Activated CD4-positive, alpha-beta T cell treated with anti-CD3 and anti-CD28 coated beads, Interleukin-10, Interleukin-2, amounts not matched to agents 100 ng/mL and 50 ng/mL, durations not matched to agents 16 hours and 8 hours (primary cell): ENCODE measurements at regions not wholly inside any gene's neighbourhood (a gene's known extent, or its start where the extent isn't known, plus 50 kb on each side); places are given as distances from the start of the nearest gene placed in this dataset.
"Not testable (repeated sequence)": the region's sequence is repeated elsewhere in the genome, so short reads cannot be mapped to it uniquely, and the experiment has no call there.

Source experiments
- DNase-seq: peaks from one replicate; pipeline ENCODE4 v3.0.0-alpha.2; 2020

DNA sequence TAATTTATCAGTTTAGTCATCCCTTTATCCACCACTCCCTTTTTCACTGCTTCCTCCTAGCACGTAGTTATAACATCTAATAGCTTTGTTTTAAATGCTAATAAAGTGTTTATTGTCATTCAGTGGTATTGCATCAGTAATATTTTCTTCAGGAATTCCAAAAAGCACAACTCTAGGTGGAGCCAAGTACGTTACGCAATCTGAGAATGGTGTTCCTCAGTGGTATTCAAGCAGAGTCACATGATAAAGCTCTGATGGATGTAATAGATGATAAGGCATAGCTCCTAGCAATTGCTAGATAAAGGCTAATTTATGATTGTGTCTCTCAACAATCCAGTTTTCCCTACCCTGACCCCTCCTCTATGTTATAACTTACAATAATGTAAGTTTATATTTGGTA is 494.6 kb upstream of the ADGRL4 start:
- DNase-seq, result no peak

- DNase-seq, result no peak
Measured at GRCh38 chr1:79499541-79499940, 493.0 kb upstream of the ADGRL4 start.

GRCh38 chr1:79497193-79497773 is 490.8 kb upstream of the ADGRL4 start:
- DNase-seq, result peak; percentile 35

DNA sequence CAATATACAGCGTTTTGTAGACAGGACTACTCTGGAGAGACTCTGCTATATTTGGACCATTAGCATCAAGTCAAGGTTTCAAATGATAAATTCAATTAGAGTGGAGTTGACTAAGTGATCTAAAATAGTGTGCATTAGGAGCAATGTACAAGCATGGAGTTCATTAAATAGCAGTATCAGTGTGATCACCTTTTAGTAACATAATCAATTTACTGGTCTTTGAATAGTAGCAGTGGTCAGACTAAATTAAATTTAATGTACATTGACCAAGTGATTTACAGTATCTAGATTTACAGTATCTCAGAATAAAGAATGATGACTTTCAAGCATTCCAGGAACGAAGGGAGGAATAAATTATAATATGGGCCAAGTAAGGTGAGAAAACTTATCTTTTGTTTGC is 489.6 kb upstream of the ADGRL4 start:
- no peak for DNase-seq

DNA sequence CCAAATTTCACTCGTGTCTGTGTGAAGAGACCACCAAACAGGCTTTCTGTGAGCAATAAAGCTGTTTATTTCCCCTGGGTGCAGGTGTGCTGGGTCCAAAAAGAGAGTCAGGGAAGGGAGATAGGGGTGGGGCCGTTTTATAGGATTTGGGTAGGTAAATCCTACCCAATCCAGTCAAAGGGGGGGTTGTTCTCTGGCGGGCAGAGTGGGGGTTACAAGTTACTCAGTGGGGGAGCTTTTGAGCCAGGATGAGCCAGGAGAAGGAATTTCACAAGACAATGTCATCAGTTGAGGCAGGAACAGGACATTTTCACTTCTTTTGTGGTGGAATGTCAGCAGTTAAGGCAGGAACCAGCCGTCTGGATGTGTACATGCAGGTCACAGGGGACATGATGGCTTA is 487.2 kb upstream of the ADGRL4 start:
- not testable (repeated sequence) for DNase-seq

GRCh38 chr1:79488572-79489121 is 482.1 kb upstream of the ADGRL4 start:
- not testable (repeated sequence) for DNase-seq

DNA sequence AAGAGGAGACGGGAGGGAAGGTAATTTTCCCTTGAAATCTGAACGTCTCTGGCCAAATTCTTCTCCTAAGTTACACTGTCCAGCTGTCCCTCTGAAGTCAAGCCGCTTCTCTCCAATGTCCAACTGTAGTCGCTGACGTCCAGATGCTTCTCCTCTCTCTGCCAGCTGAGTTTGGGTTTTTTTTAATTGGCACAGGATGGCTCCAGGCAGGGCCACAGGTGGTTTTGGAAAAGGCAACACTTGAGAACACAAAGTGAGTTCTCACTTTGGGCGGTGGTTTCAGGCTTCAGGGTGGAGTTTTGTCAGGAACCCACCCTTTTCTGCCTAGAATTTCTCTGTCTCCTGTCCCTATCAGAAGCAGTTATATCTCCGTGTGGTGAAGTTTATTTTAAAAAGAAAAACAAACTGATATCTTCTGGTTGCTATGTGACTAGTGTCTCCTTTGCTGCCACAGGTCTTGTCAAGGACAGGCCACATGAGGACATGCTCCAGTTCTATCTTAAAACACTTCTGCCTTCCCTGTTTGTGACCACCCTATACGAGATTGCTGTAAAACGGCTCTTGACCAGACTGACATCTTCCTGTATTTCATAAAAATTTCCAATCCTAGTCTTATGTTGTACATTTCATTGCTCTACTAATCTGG is 472.3 kb upstream of the ADGRL4 start:
- no peak for DNase-seq

GRCh38 chr1:79478160-79478559 is 471.6 kb upstream of the ADGRL4 start:
- no peak for DNase-seq

DNA sequence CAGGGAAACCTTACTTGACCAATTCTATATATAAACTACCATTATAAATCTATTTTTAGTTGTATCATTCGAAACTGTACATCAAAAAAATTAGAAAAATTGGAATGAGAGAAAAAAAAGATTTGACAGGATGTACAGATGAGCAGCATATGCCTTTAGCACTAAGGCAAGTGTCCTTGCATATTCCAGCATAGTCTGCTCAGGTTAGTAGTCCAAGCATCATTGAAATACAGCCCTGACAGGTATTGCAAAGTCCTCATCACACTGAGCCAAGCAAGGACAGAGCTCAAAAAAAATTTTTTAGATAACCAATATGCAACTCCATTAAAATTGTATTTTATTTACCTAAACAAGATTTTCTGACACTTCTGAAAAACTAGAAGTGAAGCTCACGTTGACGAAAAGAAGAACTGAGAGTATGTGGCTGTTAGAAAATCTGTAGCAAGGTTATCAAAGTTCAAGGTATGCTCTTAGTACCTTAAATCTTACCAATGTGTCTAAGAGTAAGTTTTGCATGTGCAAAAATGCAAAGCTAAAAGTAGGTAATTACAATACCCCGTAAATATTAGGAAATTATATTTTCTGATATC is 465.6 kb upstream of the ADGRL4 start:
- no peak for DNase-seq

DNA sequence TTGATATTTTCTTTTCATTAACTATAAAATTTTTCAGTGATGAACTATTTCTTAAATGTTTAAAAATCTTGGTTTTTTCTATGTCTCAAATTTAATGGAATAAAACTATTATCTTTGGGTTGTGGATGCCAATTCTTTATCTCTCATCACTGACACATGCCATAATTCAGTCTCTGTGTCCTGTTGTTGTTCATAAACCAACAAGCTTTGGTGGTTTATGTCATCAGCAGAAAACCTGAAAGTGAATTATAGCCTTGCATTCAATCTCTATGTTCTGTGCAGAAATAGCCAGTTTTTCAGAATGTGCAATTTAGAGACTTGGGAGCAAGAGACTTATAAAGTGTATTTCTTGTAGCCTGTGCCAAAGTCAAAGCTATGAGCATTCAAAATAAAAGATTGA is 462.6 kb upstream of the ADGRL4 start:
- no peak for DNase-seq

DNA sequence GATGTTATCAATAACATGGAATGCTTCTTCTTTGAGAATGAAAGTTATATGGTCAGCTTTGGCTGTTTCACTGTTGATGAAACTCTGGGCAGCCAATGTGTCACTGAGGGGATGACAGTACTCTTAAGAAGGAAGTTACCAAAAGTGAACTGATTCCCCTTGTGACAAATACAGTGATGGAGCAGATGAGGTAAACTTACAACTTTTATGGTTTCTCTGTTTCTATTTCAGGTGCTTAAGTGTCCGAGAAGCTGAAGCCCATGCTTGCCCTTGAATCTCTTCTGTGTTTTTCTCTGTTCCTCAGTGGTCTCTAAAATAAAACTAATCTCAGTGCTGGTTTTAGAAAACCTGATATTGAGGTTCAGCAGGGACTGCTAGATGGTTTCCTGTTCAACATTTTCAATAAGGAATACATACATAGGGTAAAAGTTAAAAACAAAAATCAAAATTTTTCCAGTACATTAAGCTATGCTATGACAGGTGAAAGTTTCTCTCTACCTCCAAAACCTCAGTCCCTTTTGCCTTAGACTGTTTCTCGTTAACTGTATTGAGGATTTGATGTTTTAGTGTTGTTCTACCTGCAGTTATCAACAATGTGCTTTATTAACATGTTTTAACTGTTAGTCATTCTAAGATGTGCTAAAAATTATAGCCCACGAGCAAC is 454.4 kb upstream of the ADGRL4 start:
- no peak for DNase-seq

GRCh38 chr1:79457562-79458224 is 451.2 kb upstream of the ADGRL4 start:
- no peak for DNase-seq

- DNase-seq, result no peak
Measured at GRCh38 chr1:79448426-79448825, 441.9 kb upstream of the ADGRL4 start.

DNA sequence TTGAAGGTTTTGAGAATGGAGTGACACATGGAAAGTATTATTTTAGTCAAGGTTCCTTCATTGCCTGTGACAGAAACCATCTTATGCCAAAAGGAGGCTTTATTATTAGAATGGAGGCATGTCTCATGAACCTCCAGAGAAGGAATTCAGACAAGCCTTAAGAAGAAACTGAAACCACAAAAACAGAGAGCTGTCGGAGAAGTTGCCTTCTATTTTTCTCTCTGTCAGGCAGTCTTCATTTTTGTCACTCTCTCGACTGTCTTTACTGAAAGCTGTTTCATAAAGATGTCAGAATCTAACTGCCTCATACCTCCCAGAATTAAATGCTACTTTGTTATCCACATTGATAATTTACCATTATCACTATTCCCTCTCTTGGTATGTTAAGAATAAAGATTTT is 434.7 kb upstream of the ADGRL4 start:
- DNase-seq, result no peak

GRCh38 chr1:79437540-79437939 is 431.0 kb upstream of the ADGRL4 start:
- DNase-seq, result no peak

- DNase-seq, result no peak
Measured at GRCh38 chr1:79431340-79431739, 424.8 kb upstream of the ADGRL4 start.

DNA sequence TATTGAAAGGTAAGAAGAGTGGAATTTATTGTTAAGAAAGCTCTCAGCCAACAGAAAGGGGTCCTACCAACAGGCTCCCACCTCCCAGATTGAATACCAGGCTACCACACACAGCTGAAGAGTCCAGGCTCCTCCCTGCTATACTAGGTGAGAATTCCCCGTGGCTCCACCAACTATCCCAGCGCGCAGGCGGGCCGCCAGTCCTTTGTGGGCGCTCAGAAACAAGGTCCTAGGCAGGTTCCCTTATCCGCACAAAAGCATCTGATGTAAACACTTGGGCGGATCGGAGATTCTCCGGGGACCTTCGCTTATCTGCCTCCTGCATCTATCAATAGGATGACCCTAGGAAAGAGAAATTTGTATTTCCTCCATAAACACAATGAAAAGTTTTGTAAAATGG is 423.9 kb upstream of the ADGRL4 start:
- no peak for DNase-seq

DNA sequence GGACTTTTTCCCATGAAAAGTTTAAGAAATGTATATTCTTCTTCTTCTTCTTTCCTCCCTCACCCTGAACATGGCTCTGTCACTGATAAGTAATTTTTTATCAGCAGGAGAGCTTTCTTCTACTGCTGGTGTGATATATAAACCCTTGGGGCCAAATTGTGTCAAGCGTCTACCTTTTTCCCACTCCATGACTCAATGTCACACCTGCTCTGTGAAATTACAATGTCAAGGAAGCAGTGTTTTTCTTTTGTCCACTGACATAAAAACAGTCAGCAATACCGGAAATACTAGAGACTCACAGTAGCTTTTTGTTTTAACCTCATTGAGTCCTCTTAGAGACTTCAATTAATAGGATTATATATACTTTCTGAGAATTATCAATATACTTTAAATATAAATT is 416.2 kb upstream of the ADGRL4 start:
- DNase-seq, result no peak

DNA sequence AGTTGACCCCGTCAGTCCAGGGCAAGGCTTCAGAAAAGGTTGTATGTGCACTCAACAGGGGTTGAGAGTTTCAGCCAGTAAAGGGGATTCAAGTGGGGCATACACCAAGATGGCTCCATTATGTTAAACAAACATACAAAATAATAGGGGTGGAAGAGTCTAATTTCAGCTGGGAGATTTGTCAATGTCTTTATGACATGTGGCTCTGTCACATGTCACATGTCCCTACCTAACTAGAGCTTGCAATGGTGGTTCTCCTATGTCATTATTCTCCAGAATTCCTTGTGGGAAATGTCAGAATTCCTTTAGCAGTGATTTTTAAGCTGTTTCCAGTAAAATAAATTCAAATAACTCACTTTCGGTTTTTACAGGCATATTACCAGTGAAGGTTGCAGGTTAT is 392.0 kb upstream of the ADGRL4 start:
- no peak for DNase-seq

DNA sequence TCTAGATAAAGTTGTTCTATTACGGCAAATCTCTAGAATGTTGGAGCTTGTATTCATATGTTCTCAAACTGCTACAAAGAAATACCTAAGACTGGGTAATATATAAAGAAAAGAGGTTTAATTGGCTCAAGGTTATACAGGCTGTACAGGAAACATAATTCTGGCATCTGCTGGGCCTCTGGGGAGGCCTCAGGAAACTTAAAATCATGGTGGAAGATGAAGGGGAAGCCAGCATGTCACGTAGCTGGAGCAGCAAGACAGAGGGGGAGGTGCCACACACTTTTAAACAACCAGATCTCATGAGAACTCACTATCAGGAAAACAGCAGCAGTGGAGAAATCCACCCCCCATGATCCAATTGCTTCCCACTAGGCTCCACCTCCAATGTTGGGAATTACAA is 390.4 kb upstream of the ADGRL4 start:
- no peak for DNase-seq

GRCh38 chr1:79388694-79389361 is 382.3 kb upstream of the ADGRL4 start:
- DNase-seq, result no peak

DNA sequence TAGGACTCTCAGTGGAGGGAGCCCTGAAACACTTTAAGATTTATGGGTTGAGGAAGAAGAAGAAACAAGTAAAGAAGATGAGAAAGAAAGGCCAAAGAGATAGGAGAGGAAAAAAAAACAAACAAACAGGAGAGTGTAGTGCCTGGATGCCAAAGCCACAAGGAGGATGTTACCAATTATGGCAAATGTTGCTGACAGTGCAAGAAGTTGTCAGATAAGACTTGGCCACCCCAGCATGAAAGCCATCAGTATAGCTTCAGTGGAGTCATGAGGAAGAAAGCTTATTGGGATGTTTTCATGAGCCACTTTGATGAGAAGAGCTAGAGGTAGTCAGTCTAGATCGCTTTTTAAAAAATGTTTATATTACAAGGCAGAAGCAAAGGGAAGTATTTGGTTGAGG is 380.2 kb upstream of the ADGRL4 start:
- no peak for DNase-seq

GRCh38 chr1:79380078-79380477 is 373.5 kb upstream of the ADGRL4 start:
- DNase-seq, result no peak
